ENCODE measurements at regions not wholly inside any gene's neighbourhood (a gene's known extent, or its start where the extent isn't known, plus 50 kb on each side); places are given as distances from the start of the nearest gene placed in this dataset.
A peak's percentile ranks its signal among the peaks of the same experiment; 100 is the strongest.

DNA sequence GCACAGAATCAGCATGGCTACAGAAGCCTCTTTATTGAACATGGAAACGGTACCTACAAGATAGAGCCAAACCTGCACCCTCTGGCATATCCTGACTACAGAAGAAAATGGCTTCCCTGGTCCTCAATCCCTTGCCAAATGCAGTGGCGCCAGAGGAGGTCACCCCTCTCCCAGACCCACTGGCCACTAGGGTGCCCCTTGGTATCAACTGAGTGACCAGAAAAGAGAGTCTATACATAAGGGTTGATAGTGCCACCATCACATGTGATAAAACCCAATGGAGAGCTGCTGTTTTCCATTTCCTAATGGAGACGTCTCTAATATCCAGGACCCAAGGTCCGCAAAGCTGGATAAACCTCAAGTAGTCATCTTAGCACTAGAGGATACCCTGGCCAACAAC is 52.7 kb upstream of the ALK start:
- no peak for DNase-seq (ENCODE audit: low spot score)

GRCh38 chr2:29977284-29977683 is 55.9 kb upstream of the ALK start:
- DNase-seq (ENCODE audit: low spot score), result no peak

DNA sequence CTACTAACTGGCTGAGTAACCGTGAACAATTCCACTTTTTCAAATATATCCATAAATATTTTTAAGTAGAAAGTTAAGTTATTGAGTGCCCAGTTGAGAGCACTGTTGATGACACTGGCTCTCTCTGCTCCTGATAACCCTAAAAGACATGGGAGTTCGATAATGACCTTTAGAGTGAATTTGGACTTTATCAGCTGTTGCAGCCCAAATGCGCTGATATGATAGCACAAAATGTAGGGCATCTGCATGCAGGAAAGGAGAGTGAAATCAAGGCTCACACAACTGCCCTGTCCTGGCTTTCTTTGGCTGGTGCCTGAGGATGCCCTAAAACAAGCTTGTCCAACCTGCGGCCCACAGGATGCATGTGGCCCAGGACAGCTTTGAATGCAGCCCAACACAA is 60.0 kb upstream of the ALK start:
- DNase-seq (ENCODE audit: low spot score), result no peak

DNA sequence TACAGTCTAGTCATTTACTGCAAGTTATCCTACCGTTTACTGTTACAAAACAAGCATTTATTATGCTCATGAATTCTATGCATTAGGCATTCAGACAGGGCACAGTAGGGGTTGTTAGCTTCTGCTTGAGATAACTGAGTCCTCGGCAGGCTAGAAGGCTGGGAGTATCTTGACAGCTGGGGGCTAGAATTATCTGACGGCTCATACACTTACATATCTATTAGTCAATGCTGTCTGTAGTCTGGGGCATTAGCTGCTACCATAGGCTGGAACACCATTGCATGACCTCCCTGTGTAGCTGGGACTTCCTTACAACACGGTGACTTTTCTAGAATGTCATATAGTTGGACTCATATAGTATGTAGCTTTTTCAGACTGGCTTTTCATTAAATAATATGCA is 61.9 kb upstream of the ALK start:
- no peak for DNase-seq (ENCODE audit: low spot score)

DNA sequence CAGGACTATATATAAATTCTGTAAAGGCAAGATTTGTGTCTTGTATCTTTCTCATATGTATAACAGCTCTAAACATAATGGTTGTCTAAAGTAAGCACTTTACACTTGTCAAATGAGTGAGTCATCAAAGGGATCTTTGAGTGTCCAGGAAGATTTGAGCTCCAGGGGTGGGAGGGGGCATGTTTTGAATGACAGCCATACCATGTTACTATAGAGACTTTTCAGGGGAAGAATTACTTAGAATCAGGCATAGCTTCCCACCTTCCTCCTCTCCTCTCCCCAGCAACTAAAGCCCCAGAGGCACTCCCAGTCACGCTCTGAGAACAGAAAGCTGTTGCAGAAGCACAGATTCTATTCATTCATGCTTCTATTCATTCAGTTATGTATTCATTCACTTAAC is 65.8 kb upstream of the ALK start:
- DNase-seq (ENCODE audit: low spot score), result no peak

DNA sequence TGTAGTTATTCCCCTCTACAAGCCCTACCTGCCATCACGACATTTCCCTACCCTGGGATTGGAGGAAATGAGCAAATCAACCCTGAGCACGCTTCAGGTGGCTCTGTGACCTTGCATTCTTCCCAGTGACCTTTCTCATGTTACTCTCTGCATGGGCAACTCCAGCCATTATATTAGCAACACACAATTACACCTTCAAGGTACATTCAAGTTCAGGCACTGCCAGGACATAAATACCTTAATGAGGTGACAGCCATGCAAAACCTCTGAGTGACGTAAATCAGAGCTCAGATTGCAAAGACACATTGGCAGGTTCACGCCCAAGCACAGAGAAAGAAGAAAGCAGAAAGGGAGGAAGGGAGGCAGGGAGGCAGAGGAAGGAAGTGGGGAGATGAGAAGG is 68.7 kb upstream of the ALK start:
- DNase-seq (ENCODE audit: low spot score), result no peak

DNA sequence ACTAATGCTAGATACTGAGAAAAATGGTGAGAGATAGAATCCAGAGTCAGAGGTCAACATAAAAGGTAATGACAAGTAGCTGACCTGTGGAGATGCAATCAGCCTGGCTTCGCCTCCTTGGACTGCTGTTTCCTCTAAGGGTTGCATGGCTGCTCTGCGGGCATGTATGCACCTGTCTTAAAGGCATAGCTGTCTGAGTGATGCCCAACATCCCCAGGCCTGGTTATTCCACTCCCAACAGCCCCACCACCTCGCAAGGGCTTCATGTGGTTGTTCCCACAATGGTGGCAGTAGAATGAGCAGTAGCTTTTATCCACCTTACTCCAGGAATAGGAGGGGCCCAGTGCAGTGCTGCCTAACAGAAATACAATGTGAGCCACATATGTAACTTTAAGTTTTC is 69.7 kb upstream of the ALK start:
- no peak for DNase-seq (ENCODE audit: low spot score)

DNA sequence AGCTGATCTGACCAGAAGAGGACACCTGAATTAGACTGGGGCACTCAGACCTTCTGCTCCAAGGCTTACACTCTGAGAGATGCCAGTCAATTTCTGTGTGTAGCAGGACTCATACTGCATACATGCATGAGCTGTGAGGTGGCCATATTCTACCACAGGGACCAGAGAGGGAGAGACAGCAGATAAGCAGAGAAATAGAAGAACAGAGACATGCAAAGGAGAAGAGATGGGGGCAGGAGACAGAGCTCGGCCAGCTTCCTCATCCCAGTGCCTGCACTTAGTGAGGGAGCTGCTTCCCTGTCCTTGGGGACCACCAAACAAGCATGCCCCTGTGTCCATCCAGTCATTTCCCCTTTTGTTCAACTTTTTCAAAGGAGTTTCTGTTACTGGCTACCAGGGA is 73.9 kb upstream of the ALK start:
- DNase-seq (ENCODE audit: low spot score), result no peak

DNA sequence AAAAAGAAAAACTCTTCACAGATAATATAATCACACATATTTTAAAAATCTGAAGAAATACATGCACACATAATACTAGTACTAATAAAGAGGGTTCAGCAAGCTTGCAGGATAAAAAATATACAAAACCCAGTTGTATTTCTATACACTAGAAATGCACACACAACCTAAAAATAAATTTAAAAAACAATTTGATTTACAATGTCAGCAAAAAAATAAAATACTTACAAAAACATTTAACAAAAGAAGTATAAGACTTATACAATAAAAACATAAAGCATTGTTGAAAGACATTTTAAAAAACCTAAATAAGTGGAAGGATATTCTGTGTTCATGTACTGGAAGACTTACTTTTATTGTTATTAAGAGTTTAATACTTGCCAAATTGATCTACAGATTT is 81.7 kb upstream of the ALK start:
- no peak for DNase-seq (ENCODE audit: low spot score)

DNA sequence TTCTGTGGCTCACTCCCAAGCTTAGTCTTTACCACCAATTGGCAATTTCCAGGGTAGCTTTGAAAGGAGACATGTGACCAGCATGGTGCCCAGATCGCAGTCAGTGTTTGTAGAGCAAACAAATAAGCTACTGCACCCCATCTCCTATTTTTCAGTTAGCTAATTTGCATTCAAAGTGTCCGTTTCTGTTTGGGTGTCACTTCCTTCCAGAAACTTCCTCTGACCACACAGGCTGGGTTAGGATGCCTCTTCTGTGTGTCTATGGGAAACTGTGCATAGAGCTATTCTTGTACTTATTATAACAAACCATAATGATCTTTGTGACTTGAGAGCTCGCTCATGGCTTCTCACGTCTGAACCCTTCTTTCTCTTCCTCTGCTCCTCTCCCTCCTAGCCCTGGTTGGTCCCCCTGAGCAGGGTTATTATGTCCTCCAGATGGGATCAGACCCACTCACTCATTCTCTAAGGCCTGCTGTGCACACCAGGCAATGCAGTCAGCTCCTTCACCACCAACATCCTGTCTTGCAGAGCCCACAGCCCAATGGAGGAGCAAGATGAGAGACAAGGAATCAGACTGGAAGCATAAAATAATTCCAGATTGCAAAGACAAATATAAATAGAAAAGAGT is 101.2 kb upstream of the ALK start:
- no peak for DNase-seq (ENCODE audit: low spot score)

DNA sequence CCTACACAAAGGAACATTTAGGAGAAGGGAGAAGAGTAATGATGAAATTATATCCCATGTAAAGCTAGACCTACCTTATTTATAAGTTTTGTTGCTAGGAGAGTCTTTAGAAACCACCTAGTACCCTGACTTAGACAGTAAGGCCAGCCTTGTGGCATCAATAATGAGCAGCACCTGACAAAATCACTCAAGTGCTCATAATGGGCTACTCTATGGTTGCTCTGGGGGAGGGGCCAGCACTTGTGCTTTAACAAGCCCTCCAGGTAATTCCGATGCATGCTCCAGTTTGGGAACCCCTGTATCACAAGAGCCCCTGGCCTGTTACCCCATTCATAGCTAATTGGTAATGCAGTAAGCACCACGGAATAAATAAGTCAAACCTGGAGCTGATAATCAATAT is 102.9 kb upstream of the ALK start:
- no peak for DNase-seq (ENCODE audit: low spot score)

DNA sequence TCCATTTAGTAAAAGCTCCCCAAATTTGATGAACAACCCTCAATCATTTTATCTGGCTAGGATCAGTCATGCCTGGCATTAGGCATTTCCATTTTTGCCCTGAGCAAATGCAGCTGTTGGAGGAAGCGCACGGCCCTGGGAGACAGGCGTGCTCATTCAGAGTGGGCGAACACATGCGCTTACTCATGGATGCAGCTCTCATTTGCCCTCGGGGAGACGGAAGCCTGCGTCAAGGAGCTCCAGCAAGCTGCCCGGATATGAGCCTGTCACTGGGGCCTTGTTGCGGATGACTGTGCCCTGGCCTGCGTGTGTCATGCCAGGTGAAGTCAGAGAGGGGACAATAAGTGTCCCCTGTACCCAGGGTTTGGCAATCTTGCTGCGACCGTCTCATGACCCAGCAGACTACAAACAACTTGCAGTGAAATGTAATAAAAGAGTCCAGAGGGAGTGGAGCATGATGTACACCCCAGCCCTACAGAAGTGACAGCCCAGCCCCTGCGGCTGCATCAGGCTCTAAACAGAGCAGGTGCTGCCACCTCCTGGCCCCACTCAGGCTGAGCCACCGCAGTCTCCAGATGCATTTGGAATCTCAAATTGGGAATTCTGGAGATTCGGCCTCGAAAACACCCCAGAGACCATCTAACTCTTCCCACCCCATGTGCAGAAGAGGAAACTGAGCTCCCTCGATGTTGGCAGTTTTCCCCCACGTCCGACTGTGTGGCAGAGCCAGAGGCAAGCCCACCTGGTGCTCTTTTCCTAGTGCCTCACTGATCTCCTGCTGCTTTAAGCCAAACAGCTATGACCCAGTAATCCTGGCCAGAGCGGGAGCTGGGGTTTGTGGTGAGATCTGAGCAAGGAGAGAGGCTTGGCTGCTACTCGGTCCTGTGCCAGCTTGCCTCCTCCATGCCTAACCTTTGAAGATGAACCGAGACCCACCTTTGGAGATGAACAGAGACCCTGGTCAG is 105.0 kb upstream of the ALK start:
- peak; percentile 84 for DNase-seq (ENCODE audit: low spot score)

DNA sequence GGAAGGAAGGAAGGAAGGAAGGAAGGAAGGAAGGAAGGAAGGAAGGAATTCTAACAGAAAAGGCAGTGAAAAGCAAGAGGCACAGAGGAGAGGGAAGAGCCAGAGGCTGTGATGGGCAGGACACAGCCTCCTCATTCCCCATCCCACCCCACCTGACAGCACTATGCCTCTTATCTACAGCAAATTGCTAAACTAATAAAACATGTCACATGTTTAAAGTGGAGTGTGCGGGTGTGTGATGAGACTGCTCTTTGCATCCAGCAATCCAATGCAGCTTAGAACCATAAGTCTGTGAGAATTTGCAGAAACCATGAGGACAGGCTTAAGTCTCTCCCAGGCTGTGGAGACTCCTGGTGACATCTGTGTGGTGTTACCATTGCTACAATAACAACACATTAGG is 108.4 kb upstream of the ALK start:
- DNase-seq (ENCODE audit: low spot score), result no peak

- no peak for DNase-seq (ENCODE audit: low spot score)
Observed at GRCh38 chr2:30030361-30030760, 109.0 kb upstream of the ALK start.

GRCh38 chr2:30031184-30031583 is 109.8 kb upstream of the ALK start:
- no peak for DNase-seq (ENCODE audit: low spot score)

GRCh38 chr2:30034052-30034775 is 112.6 kb upstream of the YPEL5 start:
- DNase-seq (ENCODE audit: low spot score), result no peak

- no peak for DNase-seq (ENCODE audit: low spot score)
Observed at GRCh38 chr2:30037016-30037415, 109.8 kb upstream of the YPEL5 start.

DNA sequence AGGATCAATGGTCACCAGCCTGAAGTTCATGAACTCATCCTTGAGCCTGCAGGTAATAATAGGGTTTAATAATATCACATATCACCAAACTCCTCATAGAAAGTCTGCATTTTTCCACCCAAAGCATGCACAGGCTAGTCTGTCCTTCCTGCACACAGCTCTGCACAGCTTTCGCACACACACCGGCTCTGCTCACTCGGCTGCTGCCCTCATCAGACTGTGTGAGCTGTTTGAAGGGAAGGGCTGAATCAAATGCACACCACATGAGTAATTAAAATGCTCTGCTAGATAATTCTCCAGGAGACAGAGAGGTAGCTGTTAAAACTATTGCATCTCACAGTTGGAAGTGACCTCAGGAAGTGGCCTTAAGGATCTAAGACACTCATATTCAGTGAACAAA is 108.4 kb upstream of the YPEL5 start:
- DNase-seq (ENCODE audit: low spot score), result no peak

- no peak for DNase-seq (ENCODE audit: low spot score)
Observed at GRCh38 chr2:30039101-30039500, 107.7 kb upstream of the YPEL5 start.

DNA sequence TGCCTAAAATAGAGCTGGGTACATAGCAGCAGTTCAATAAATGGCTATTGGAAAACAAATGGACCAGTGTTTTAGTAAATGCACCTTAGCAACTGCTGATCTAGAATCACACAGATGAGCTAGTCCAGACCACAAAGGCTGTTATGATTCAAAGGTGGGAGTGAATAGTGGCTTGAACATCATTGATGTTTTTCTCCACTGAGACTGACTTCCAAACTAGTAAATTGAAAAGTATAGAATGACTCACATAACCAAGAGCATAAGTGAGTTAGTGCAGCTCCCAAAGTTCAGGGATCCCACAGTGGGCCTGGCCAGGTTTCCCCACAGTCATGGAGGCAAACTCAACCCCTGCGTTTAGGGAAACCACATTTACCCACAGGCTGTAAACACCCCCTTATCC is 106.7 kb upstream of the YPEL5 start:
- DNase-seq (ENCODE audit: low spot score), result no peak

GRCh38 chr2:30041884-30042283 is 104.9 kb upstream of the YPEL5 start:
- DNase-seq (ENCODE audit: low spot score), result no peak

DNA sequence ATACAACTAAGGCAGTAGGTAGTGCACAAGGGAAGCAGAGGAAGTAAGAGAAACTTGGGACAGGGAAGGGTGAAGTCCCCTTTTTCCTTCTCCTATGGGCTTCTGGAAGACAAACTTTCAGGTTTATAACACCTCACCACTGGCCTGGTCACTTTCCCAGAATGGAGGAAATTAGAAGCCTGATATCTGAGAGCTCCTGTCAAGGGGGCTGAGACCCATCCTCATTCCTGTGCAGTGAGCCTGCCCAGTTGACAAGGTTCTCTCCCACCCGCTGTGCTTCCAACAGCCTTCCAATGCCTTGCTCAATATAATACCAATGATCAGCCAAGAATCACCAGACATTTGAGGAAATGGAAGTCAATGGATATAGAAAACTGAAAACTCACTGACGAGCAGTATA is 100.4 kb upstream of the YPEL5 start:
- DNase-seq (ENCODE audit: low spot score), result no peak

DNA sequence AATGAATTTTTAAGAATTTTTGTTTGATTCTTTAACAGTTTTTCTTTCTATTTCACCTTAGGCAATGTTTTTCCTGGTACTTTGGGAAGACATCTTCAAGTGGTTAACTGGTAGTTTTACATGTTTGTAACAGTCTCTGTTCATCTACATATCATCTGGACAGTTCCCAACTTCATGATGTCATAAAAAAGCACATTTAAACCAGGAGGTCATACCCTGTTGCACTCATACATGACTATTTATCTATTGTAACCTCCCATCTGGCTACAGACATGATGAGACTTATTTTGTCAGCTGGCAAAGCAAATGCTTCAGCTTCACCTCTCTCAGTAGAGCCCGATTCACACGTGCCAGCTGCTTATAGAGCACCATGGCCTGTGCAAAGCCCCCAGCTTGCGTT is 99.8 kb upstream of the YPEL5 start:
- no peak for DNase-seq (ENCODE audit: low spot score)
